SK-N-SH (cell line): ENCODE measurements at regions not wholly inside any gene's neighbourhood (a gene's known extent, or its start where the extent isn't known, plus 50 kb on each side); places are given as distances from the start of the nearest gene placed in this dataset.

Source experiments
- CTCF ChIA-PET: fragments of 300-600, 350-600 bp; formaldehyde crosslinking; extraction: SDS; loops from one replicate; lab custom pipeline; 2021; lab: Yijun Ruan, JAX
- POLR2A ChIA-PET: fragments of 350-600 bp; sonication (Branson Sonifier 250); formaldehyde crosslinking; extraction: SDS; loops from one replicate; lab custom pipeline; 2020; ENCODE audit warnings: antibody characterized with exemption, inconsistent platforms; lab: Yijun Ruan, JAX
- DNase-seq: peaks from one replicate; pipeline ENCODE4 v3.0.0; 2012
- H2AFZ ChIP-seq: fragments of 200-600 bp; sonication (generic); 2 replicates; pipeline ENCODE4 v1.8.1; 2016; ENCODE audit warnings: antibody characterized with exemption, mild to moderate bottlenecking, low read depth
- H3F3A ChIP-seq: fragments of 200-600 bp; sonication (generic); replicated peaks from 2 replicates; pipeline ENCODE3; 2016; ENCODE audit warnings: antibody characterized with exemption, mild to moderate bottlenecking; ENCODE audit not compliant: insufficient read depth
- H3K27ac ChIP-seq, 2 experiments: fragments of 200-500 bp in 1 of 2; fragments of 200-600 bp in 1 of 2; sonication (Bioruptor generic) in 1 of 2; sonication (generic), shearing (Covaris generic) in 1 of 2; 2 replicates each; pipeline versions ENCODE4 v1.5.1 to v1.6.1; 2014 to 2016; ENCODE audit warnings: low read depth in 2 of 2, inconsistent platforms in 1 of 2, low read length in 1 of 2, mild to moderate bottlenecking in 1 of 2, mixed read lengths in 1 of 2
- H3K27me3 ChIP-seq: fragments of 200-600 bp; sonication (generic), shearing (Covaris generic); 2 replicates; pipeline ENCODE4 v1.6.1; 2016; ENCODE audit warnings: mixed run types; ENCODE audit not compliant: insufficient read depth
- H3K36me3 ChIP-seq, 2 experiments: fragments of 200-500 bp in 1 of 2; fragments of 200-600 bp in 1 of 2; sonication (Bioruptor generic) in 1 of 2; sonication (generic) in 1 of 2; replicated peaks in 1 of 2; 2 replicates each; pipeline versions ENCODE3 to v1.5.1; 2014 to 2016; ENCODE audit warnings: low read length in 1 of 2, mild to moderate bottlenecking in 1 of 2; ENCODE audit not compliant: insufficient read depth in 2 of 2, control insufficient read depth in 1 of 2
- H3K4me1 ChIP-seq, 2 experiments: fragments of 200-500 bp in 1 of 2; fragments of 200-600 bp in 1 of 2; sonication (Bioruptor generic) in 1 of 2; sonication (generic), shearing (Covaris generic) in 1 of 2; 2 replicates each; pipeline versions ENCODE4 v1.5.1 to v1.6.1; 2014 to 2016; ENCODE audit warnings: low read depth in 1 of 2, low read length in 1 of 2, mixed run types in 1 of 2; ENCODE audit not compliant: insufficient read depth in 2 of 2, control insufficient read depth in 1 of 2
- H3K4me2 ChIP-seq: fragments of 200-600 bp; sonication (generic), shearing (Covaris generic); 2 replicates; pipeline ENCODE4 v1.6.1; 2017; ENCODE audit warnings: mixed run types
- H3K4me3 ChIP-seq, 2 experiments: fragments of 200-500 bp in 1 of 2; fragments of 200-600 bp in 1 of 2; sonication (Bioruptor generic) in 1 of 2; sonication (generic), shearing (Covaris generic) in 1 of 2; 2 replicates each; pipeline versions ENCODE4 v1.5.1 to v1.8.1; 2014 to 2016; ENCODE audit warnings: low read depth in 2 of 2, inconsistent platforms in 1 of 2, low read length in 1 of 2, mild to moderate bottlenecking in 1 of 2, mixed read lengths in 1 of 2, moderate library complexity in 1 of 2
- H3K79me2 ChIP-seq: fragments of 200-600 bp; sonication (generic); 2 replicates; pipeline ENCODE4 v1.8.1; 2017; ENCODE audit warnings: mild to moderate bottlenecking; ENCODE audit not compliant: insufficient read depth
- H3K9ac ChIP-seq: fragments of 200-600 bp; sonication (generic); 2 replicates; pipeline ENCODE4 v1.6.1; 2017; ENCODE audit warnings: mixed run types
- H3K9me2 ChIP-seq: fragments of 200-600 bp; sonication (generic); 2 replicates; pipeline ENCODE4 v1.6.1; 2017; ENCODE audit warnings: mixed run types
- H3K9me3 ChIP-seq: fragments of 200-600 bp; sonication (generic); 2 replicates; pipeline ENCODE4 v1.6.1; 2017; ENCODE audit warnings: mixed run types, mild to moderate bottlenecking, moderate library complexity
- H4K20me1 ChIP-seq: fragments of 200-600 bp; sonication (generic); 2 replicates; pipeline ENCODE4 v1.6.1; 2017; ENCODE audit warnings: mild to moderate bottlenecking, mixed run types; ENCODE audit not compliant: insufficient read depth
- CTCF ChIP-seq: fragments of 200-600 bp; sonication (generic); IDR thresholded peaks from 2 replicates; pipeline ENCODE4 v1.6.1; 2017; ENCODE audit warnings: antibody characterized with exemption, mild to moderate bottlenecking, moderate library complexity
- EZH2phosphoT487 ChIP-seq: fragments of 200-600 bp; sonication (generic); IDR thresholded peaks from 2 replicates; pipeline ENCODE4 v1.6.1; 2017; ENCODE audit warnings: low read depth, mixed run types, mild to moderate bottlenecking, antibody characterized with exemption, moderate library complexity, borderline replicate concordance
- FOSL2 ChIP-seq: IDR thresholded peaks from 2 replicates; pipeline ENCODE4 v1.4.0; 2012; ENCODE audit warnings: low read depth, mild to moderate bottlenecking, moderate library complexity, borderline replicate concordance
- GATA2 ChIP-seq: sonication (generic); formaldehyde crosslinking; IDR thresholded peaks from 2 replicates; pipeline ENCODE4 v1.5.0; 2020; ENCODE audit warnings: mild to moderate bottlenecking, missing genetic modification reagents
- JUND ChIP-seq: IDR thresholded peaks from 2 replicates; pipeline ENCODE4 v1.4.0; 2012
- MEF2A ChIP-seq: IDR thresholded peaks from 2 replicates; pipeline ENCODE4 v1.4.0; 2012; ENCODE audit warnings: low read depth, borderline replicate concordance
- MXI1 ChIP-seq: IDR thresholded peaks from 2 replicates; pipeline ENCODE4 v1.6.1; 2012; ENCODE audit warnings: mild to moderate bottlenecking, low read depth, low read length, improper control_type of control experiment
- NFIC ChIP-seq: IDR thresholded peaks from 2 replicates; pipeline ENCODE4 v1.4.0; 2012; ENCODE audit warnings: borderline replicate concordance
- PBX3 ChIP-seq: IDR thresholded peaks from 2 replicates; pipeline ENCODE4; 2012
- POLR2AphosphoS5 ChIP-seq: IDR thresholded peaks from 2 replicates; pipeline ENCODE4 v1.6.1; 2012; ENCODE audit warnings: low read depth, low read length
- RAD21 ChIP-seq: IDR thresholded peaks from 2 replicates; pipeline ENCODE4 v1.6.1; 2012; ENCODE audit warnings: mild to moderate bottlenecking, low read length
- RFX5 ChIP-seq: IDR thresholded peaks from 2 replicates; pipeline ENCODE4 v1.6.1; 2012; ENCODE audit warnings: mild to moderate bottlenecking, improper control_type of control experiment, low read length
- SIN3A ChIP-seq: IDR thresholded peaks from 2 replicates; pipeline ENCODE4 v1.6.1; 2012; ENCODE audit warnings: low read depth, mild to moderate bottlenecking, low read length, moderate library complexity, borderline replicate concordance
- TAF1 ChIP-seq: IDR thresholded peaks from 2 replicates; pipeline ENCODE4 v1.6.1; 2012; ENCODE audit warnings: low read depth, mild to moderate bottlenecking, low read length, moderate library complexity, borderline replicate concordance
- TCF12 ChIP-seq: IDR thresholded peaks from 2 replicates; pipeline ENCODE4 v1.4.0; 2012
- TEAD4 ChIP-seq: IDR thresholded peaks from 2 replicates; pipeline ENCODE4 v1.4.0; 2012; ENCODE audit warnings: mild to moderate bottlenecking, borderline replicate concordance; ENCODE audit not compliant: insufficient read depth
- USF1 ChIP-seq: IDR thresholded peaks from 2 replicates; pipeline ENCODE4 v1.4.0; 2012; ENCODE audit warnings: low read depth, borderline replicate concordance
- ZBTB33 ChIP-seq: IDR thresholded peaks from 2 replicates; pipeline ENCODE4 v1.4.0; 2012; ENCODE audit warnings: low read depth, borderline replicate concordance
- WGBS: methylation state at CpG from one replicate; pipeline ENCODE4 v1.1.6; 2017; ENCODE audit warnings: low lambda C conversion rate; 5-methylcytosine and 5-hydroxymethylcytosine counted together

GRCh38 chrX:107301253-107301652 is 94.8 kb downstream of the DNAAF6 start:
- 12% methylated on average over 3 of the region's 3 CpGs for WGBS
- no peaks in the 10 kb centered on the region for H3F3A ChIP-seq
- ChIA-PET CTCF (interaction anchor here (0.6 kb wide), 2 partner anchors 11 to 29 kb away, joined by 3 read pairs; no protein-coding TSS in a partner anchor), POLR2A (no interaction called here)
- H3K36me3 ChIP-seq, result no peaks in the 10 kb centered on the region
- H4K20me1 ChIP-seq, result no peaks in the 10 kb centered on the region
- H3K4me1 ChIP-seq, result no peaks in the 10 kb centered on the region
- no peak overlapping the region for H3K9ac ChIP-seq
- no peak overlapping the region for H3K4me3 ChIP-seq
- no peaks in the 10 kb centered on the region; the same call in 1 of the 2 replicates for H3K27me3 ChIP-seq
- no peak overlapping the region for H3K4me2 ChIP-seq
- no peak overlapping the region for H3K27ac ChIP-seq
- H2AFZ ChIP-seq, result no peak overlapping the region
- TF ChIP-seq FOSL2 (no peak), RFX5 (no peak), GATA2 (CRISPR knock-in tag) (no peak), TCF12 (no peak), RAD21 (no peak), MEF2A (no peak), POLR2AphosphoS5 (no peak), NFIC (no peak), USF1 (no peak), ZBTB33 (no peak), JUND (no peak), MXI1 (no peak), EZH2phosphoT487 (no peak), CTCF (no peak)
- DNase-seq, result no peak
- H3K9me3 ChIP-seq, result no peaks in the 10 kb centered on the region
- H3K9me2 ChIP-seq, result no peaks in the 10 kb centered on the region; the same call in 1 of the 2 replicates
- H3K79me2 ChIP-seq, result no peaks in the 10 kb centered on the region

GRCh38 chrX:107304141-107304540 is 97.7 kb downstream of the DNAAF6 start:
- Histone ChIP-seq H3F3A (no peaks in the 10 kb centered on the region), H2AFZ (no peak overlapping the region), H3K4me2 (no peak overlapping the region), H3K4me1 (no peaks in the 10 kb centered on the region), H4K20me1 (no peaks in the 10 kb centered on the region), H3K27ac (no peak overlapping the region), H3K4me3 (no peak overlapping the region), H3K27me3 (no peaks in the 10 kb centered on the region; the same call in 1 of the 2 replicates), H3K36me3 (no peaks in the 10 kb centered on the region), H3K9me3 (no peaks in the 10 kb centered on the region), H3K9ac (no peak overlapping the region), H3K79me2 (no peaks in the 10 kb centered on the region), H3K9me2 (no peaks in the 10 kb centered on the region; the same call in 1 of the 2 replicates)
- ChIA-PET CTCF (interaction anchor here (1.2 kb wide), 1 partner anchor 21 kb away, joined by 4 read pairs; no protein-coding TSS in a partner anchor), POLR2A (no interaction called here)
- no peak for DNase-seq
- TF ChIP-seq JUND (no peak), TEAD4 (no peak), PBX3 (no peak), MXI1 (no peak), TAF1 (no peak), SIN3A (no peak)
- whole genome bisulfite sequencing, result 2% methylated on average over 2 of the region's 2 CpGs
